WTC11 (cell line): ENCODE measurements at regions not wholly inside any gene's neighbourhood (a gene's known extent, or its start where the extent isn't known, plus 50 kb on each side); places are given as distances from the start of the nearest gene placed in this dataset.

Experiments
- ATAC-seq: fragments of 200-7000 bp; cut with Tn5 transposase; 2 replicates; pipeline ENCODE4 v1.10.0; 2021; ENCODE audit warnings: mild to moderate bottlenecking, moderate library complexity
- CTCF ChIA-PET: fragments of 300-600 bp; sonication (Branson Sonifier 250); formaldehyde crosslinking; loops from one replicate; lab custom pipeline; 2021; ENCODE audit warnings: antibody characterized with exemption; lab: Charles Lee
- POLR2A ChIA-PET: fragments of 350-600 bp; sonication (Branson Sonifier 250); formaldehyde crosslinking; loops from one replicate; lab custom pipeline; 2021; ENCODE audit warnings: antibody characterized with exemption; lab: Charles Lee
- DNase-seq: peaks from one replicate; pipeline ENCODE4 v3.0.0; 2021; ENCODE audit warnings: low spot score
- H3K27ac Mint-ChIP-seq: 2 replicates; pipeline ENCODE4 v1.8.0; 2021; ENCODE audit warnings: mixed read lengths
- H3K27me3 Mint-ChIP-seq: 2 replicates; pipeline ENCODE4 v1.8.0; 2021; ENCODE audit warnings: low read depth, mild to moderate bottlenecking, moderate library complexity, mixed read lengths
- H3K36me3 Mint-ChIP-seq: 2 replicates; pipeline ENCODE4 v1.8.0; 2021; ENCODE audit warnings: mixed read lengths
- H3K4me1 Mint-ChIP-seq: 2 replicates; pipeline ENCODE4 v1.8.0; 2022; ENCODE audit warnings: mixed read lengths
- H3K4me3 Mint-ChIP-seq: 2 replicates; pipeline ENCODE4 v1.8.0; 2021; ENCODE audit warnings: mild to moderate bottlenecking, moderate library complexity, mixed read lengths
- H3K9me3 Mint-ChIP-seq: 2 replicates; pipeline ENCODE4 v1.8.0; 2021; ENCODE audit warnings: mixed read lengths
- AFF4 ChIP-seq: sonication (generic); formaldehyde crosslinking; IDR thresholded peaks from 2 replicates; pipeline ENCODE4 v1.8.1; 2023; ENCODE audit warnings: mild to moderate bottlenecking, missing genetic modification reagents, borderline replicate concordance
- AR ChIP-seq: fragments of 250-450 bp; sonication (Bioruptor Pico); IDR thresholded peaks from 2 replicates; pipeline ENCODE4 v1.9.0; 2021; ENCODE audit warnings: mild to moderate bottlenecking
- CREM ChIP-seq: sonication (generic); formaldehyde crosslinking; IDR thresholded peaks from 2 replicates; pipeline ENCODE4 v1.8.1; 2022; ENCODE audit warnings: mild to moderate bottlenecking, missing genetic modification reagents, moderate library complexity
- CTCF ChIP-seq: fragments of 200-600 bp; IDR thresholded peaks from 2 replicates; pipeline ENCODE4 v1.8.0; 2022; ENCODE audit warnings: antibody characterized with exemption
- E2F1 ChIP-seq: sonication (generic); formaldehyde crosslinking; IDR thresholded peaks from 2 replicates; pipeline ENCODE4 v1.8.0; 2022; ENCODE audit warnings: mild to moderate bottlenecking, missing genetic modification reagents
- KAT7 ChIP-seq: sonication (generic); formaldehyde crosslinking; IDR thresholded peaks from 2 replicates; pipeline ENCODE4 v1.8.1; 2023; ENCODE audit warnings: missing genetic modification reagents, mild to moderate bottlenecking, borderline replicate concordance
- MXD4 ChIP-seq: fragments of 250-450 bp; sonication (Bioruptor Pico); IDR thresholded peaks from 2 replicates; pipeline ENCODE4 v1.8.0; 2021; ENCODE audit warnings: mild to moderate bottlenecking, moderate library complexity, borderline replicate concordance
- NFATC4 ChIP-seq: fragments of 250-450 bp; sonication (Bioruptor Pico); IDR thresholded peaks from 2 replicates; pipeline ENCODE4 v1.9.0; 2021; ENCODE audit warnings: mild to moderate bottlenecking
- SOX15 ChIP-seq: fragments of 250-450 bp; sonication (Bioruptor Pico); IDR thresholded peaks from 2 replicates; pipeline ENCODE4 v1.9.0; 2021; ENCODE audit warnings: mild to moderate bottlenecking
- USF1 ChIP-seq: sonication (generic); formaldehyde crosslinking; IDR thresholded peaks from 2 replicates; pipeline ENCODE4 v1.8.0; 2022; ENCODE audit warnings: mild to moderate bottlenecking, missing genetic modification reagents
- ZBTB21 ChIP-seq: sonication (generic); formaldehyde crosslinking; IDR thresholded peaks from 2 replicates; pipeline ENCODE4 v1.8.1; 2023; ENCODE audit warnings: mild to moderate bottlenecking, missing genetic modification reagents, borderline replicate concordance
- ZBTB43 ChIP-seq: sonication (generic); formaldehyde crosslinking; IDR thresholded peaks from 2 replicates; pipeline ENCODE4 v1.8.1; 2023; ENCODE audit warnings: mild to moderate bottlenecking, missing genetic modification reagents
- ZNF317 ChIP-seq: sonication (generic); formaldehyde crosslinking; IDR thresholded peaks from 2 replicates; pipeline ENCODE4 v1.8.1; 2023; ENCODE audit warnings: low read depth, mild to moderate bottlenecking, moderate library complexity, missing genetic modification reagents, borderline replicate concordance
- ZNF423 ChIP-seq: fragments of 250-450 bp; sonication (Bioruptor Pico); IDR thresholded peaks from 2 replicates; pipeline ENCODE4 v2.1.2; 2022; ENCODE audit warnings: mild to moderate bottlenecking, moderate library complexity
- ZNF512 ChIP-seq: sonication (generic); formaldehyde crosslinking; IDR thresholded peaks from 2 replicates; pipeline ENCODE4 v1.8.1; 2022; ENCODE audit warnings: missing genetic modification reagents, borderline replicate concordance

GRCh38 chr7:123338688-123339087 lies 138.9 kb upstream of the SLC13A1 start:
- no peak overlapping the region for H3K27ac Mint-ChIP-seq

More at GRCh38 chr7:123338688-123339087, 138.9 kb upstream of the SLC13A1 start:
- Mint-ChIP-seq H3K36me3 (no peaks in the 10 kb centered on the region), H3K4me3 (no peak overlapping the region), H3K27me3 (no peaks in the 10 kb centered on the region), H3K4me1 (no peaks in the 10 kb centered on the region)
- POLR2A ChIA-PET, result interaction anchor here (0.6 kb wide), 1 partner anchor 28 kb away, joined by 3 read pairs; no protein-coding TSS in a partner anchor
- ATAC-seq, result no peak
- TF ChIP-seq KAT7 (CRISPR knock-in tag) (no peak), CTCF (no peak), ZBTB21 (CRISPR knock-in tag) (no peak), ZBTB43 (no peak), CREM (CRISPR knock-in tag) (no peak), USF1 (CRISPR knock-in tag) (no peak), SOX15 (CRISPR knock-in tag) (no peak), MXD4 (CRISPR knock-in tag) (no peak), ZNF423 (CRISPR knock-in tag) (no peak), NFATC4 (CRISPR knock-in tag) (no peak), AR (no peak), AFF4 (CRISPR knock-in tag) (no peak), ZNF317 (no peak), E2F1 (CRISPR knock-in tag) (no peak), ZNF512 (CRISPR knock-in tag) (no peak)
- TF ChIP-seq, all 79 proteins: peak for 0
- DNase-seq, result no peak
- CTCF ChIA-PET, result no interaction called here
- peaks cover 10% of the 10 kb centered on the region; the same call in 1 of the 2 replicates for H3K9me3 Mint-ChIP-seq
